HFFc6 (cell line): ENCODE measurements at regions not wholly inside any gene's neighbourhood (a gene's known extent, or its start where the extent isn't known, plus 50 kb on each side); places are given as distances from the start of the nearest gene placed in this dataset.
"Not testable (repeated sequence)": the region's sequence is repeated elsewhere in the genome, so short reads cannot be mapped to it uniquely, and the experiment has no call there.

Experiments used
- DNase-seq: peaks from one replicate; pipeline ENCODE4 v3.0.0-alpha.2; 2018
- H3K27ac Mint-ChIP-seq: 2 replicates; pipeline ENCODE4 v1.8.0; 2020; ENCODE audit warnings: mild to moderate bottlenecking, mixed read lengths
- H3K27me3 Mint-ChIP-seq: 2 replicates; pipeline ENCODE4 v1.8.0; 2021; ENCODE audit warnings: mild to moderate bottlenecking, moderate library complexity, mixed read lengths; ENCODE audit not compliant: insufficient read depth
- H3K36me3 Mint-ChIP-seq: 2 replicates; pipeline ENCODE4 v1.8.0; 2021; ENCODE audit warnings: low read depth, mixed read lengths
- H3K4me1 Mint-ChIP-seq: 2 replicates; pipeline ENCODE4 v1.8.0; 2020; ENCODE audit warnings: low read depth, mixed read lengths
- H3K4me3 Mint-ChIP-seq: 2 replicates; pipeline ENCODE4 v1.8.0; 2020; ENCODE audit warnings: mild to moderate bottlenecking, moderate library complexity, mixed read lengths
- H3K9me3 Mint-ChIP-seq: 2 replicates; pipeline ENCODE4 v1.8.0; 2020; ENCODE audit warnings: mild to moderate bottlenecking, mixed read lengths
- TF ChIP-seq, protein P1 (sequence below): fragments of 200-600 bp; sonication (generic); IDR thresholded peaks from 2 replicates; pipeline ENCODE4 v1.5.0; 2021; ENCODE audit warnings: antibody characterized with exemption, mild to moderate bottlenecking

GRCh38 chr3:72657666-72658065, 190.6 kb downstream of the SHQ1 start:
- Mint-ChIP-seq H3K9me3 (no peaks in the 10 kb centered on the region), H3K4me1 (peaks cover 11% of the 10 kb centered on the region), H3K36me3 (no peaks in the 10 kb centered on the region), H3K4me3 (no peak overlapping the region), H3K27ac (no peak overlapping the region), H3K27me3 (peaks cover 9% of the 10 kb centered on the region)
- DNase-seq, result no peak
- TF ChIP-seq, protein P1, sequence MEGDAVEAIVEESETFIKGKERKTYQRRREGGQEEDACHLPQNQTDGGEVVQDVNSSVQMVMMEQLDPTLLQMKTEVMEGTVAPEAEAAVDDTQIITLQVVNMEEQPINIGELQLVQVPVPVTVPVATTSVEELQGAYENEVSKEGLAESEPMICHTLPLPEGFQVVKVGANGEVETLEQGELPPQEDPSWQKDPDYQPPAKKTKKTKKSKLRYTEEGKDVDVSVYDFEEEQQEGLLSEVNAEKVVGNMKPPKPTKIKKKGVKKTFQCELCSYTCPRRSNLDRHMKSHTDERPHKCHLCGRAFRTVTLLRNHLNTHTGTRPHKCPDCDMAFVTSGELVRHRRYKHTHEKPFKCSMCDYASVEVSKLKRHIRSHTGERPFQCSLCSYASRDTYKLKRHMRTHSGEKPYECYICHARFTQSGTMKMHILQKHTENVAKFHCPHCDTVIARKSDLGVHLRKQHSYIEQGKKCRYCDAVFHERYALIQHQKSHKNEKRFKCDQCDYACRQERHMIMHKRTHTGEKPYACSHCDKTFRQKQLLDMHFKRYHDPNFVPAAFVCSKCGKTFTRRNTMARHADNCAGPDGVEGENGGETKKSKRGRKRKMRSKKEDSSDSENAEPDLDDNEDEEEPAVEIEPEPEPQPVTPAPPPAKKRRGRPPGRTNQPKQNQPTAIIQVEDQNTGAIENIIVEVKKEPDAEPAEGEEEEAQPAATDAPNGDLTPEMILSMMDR, result no peak

GRCh38 chr3:72655723-72656122, 192.5 kb downstream of the SHQ1 start:
- peaks cover 3% of the 10 kb centered on the region for H3K4me1 Mint-ChIP-seq
- peaks cover 18% of the 10 kb centered on the region for H3K27me3 Mint-ChIP-seq
- DNase-seq, result no peak
- TF ChIP-seq, protein P1, result peak; percentile 49
- no peaks in the 10 kb centered on the region for H3K36me3 Mint-ChIP-seq
- H3K27ac Mint-ChIP-seq, result no peak overlapping the region
- H3K9me3 Mint-ChIP-seq, result no peaks in the 10 kb centered on the region
- no peak overlapping the region for H3K4me3 Mint-ChIP-seq

DNA sequence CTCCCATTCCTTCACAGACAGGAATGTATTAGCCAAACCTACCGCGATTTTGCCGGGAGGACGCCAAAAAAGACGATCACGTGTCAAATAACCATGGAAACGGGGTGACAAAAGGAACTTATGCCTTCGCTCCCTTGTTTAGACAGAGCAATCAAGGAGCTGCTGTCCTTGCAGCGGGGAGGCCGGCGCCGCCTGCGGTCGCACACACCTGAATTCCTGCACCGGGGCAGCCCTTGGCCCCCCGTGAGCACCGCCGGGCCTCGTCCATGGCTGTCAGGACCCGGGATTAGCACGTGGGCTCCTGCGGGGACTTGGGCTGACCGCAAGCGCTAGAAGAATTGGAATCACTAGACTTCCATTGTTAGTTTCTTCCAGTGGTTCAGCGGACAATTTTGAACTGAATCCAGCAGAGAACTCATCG, 193.1 kb downstream of the SHQ1 start:
- no peak overlapping the region for H3K4me3 Mint-ChIP-seq
- no peak overlapping the region for H3K27ac Mint-ChIP-seq
- peaks cover 20% of the 10 kb centered on the region for H3K27me3 Mint-ChIP-seq
- H3K36me3 Mint-ChIP-seq, result no peaks in the 10 kb centered on the region
- no peaks in the 10 kb centered on the region for H3K9me3 Mint-ChIP-seq
- no peaks in the 10 kb centered on the region for H3K4me1 Mint-ChIP-seq
- TF ChIP-seq, protein P1, result no peak
- no peak for DNase-seq

DNA sequence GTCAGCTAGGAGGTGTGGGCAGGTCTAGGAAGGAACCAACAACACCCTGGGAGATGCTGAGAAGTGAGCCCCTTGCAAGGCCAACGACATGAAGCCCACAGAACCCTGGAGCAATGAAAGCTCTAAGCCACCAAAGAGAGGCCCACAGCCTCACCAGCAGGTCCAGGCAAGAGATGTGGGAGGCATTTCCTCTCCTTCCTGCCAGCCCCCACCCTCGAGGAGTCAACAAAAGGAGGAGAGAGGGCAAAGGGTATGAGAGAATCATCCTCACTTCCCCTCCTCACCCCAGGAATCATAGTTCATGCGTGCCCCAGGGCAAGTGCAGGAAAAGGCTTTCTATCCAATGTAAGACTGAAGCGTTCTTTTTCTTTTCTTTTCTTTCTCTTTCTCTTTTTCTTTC, 195.8 kb downstream of the SHQ1 start:
- Mint-ChIP-seq H3K4me1 (no peaks in the 10 kb centered on the region), H3K36me3 (no peaks in the 10 kb centered on the region), H3K9me3 (no peaks in the 10 kb centered on the region), H3K27me3 (peaks cover 33% of the 10 kb centered on the region), H3K27ac (no peak overlapping the region), H3K4me3 (no peak overlapping the region)
- no peak for DNase-seq
- TF ChIP-seq, protein P1, result no peak

- TF ChIP-seq, protein P1, result no peak
- H3K9me3 Mint-ChIP-seq, result no peaks in the 10 kb centered on the region
- H3K27me3 Mint-ChIP-seq, result peaks cover 28% of the 10 kb centered on the region
- DNase-seq, result no peak
- no peak overlapping the region for H3K27ac Mint-ChIP-seq
- no peaks in the 10 kb centered on the region for H3K4me1 Mint-ChIP-seq
- H3K4me3 Mint-ChIP-seq, result no peak overlapping the region
- no peaks in the 10 kb centered on the region for H3K36me3 Mint-ChIP-seq
These were observed 196.7 kb downstream of the SHQ1 start for GRCh38 chr3:72651498-72651897.

- Mint-ChIP-seq H3K9me3 (no peaks in the 10 kb centered on the region), H3K4me3 (no peak overlapping the region), H3K36me3 (no peaks in the 10 kb centered on the region), H3K27me3 (peaks cover 29% of the 10 kb centered on the region), H3K4me1 (no peaks in the 10 kb centered on the region), H3K27ac (no peak overlapping the region)
- DNase-seq, result no peak
- TF ChIP-seq, protein P1, result no peak
These were observed 202.0 kb downstream of the SHQ1 start for GRCh38 chr3:72646263-72646662.

DNA sequence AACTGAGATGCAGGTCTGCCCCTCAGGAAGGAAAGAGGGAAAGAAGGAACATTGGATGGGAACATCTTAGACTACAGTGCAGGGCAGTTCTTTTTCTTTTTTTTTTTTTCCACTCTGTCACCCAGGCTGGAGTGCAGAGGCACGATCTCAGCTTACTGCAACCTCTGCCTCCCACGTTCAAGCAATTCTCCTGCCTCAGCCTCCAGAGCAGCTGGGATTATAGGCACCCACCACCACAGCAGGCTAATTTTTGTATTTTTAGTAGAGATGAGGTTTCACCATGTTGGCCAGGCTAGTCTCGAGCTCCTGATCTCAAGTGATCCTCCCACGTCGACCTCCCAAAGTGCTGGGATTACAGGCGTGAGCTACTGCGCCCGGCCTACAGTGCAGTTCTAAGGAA, 204.6 kb downstream of the SHQ1 start:
- H3K27me3 Mint-ChIP-seq, result peaks cover 16% of the 10 kb centered on the region
- not testable (repeated sequence) for H3K36me3 Mint-ChIP-seq

More for the DNA sequence above, 204.6 kb downstream of the SHQ1 start:
- not testable (repeated sequence) for DNase-seq, H3K27ac Mint-ChIP-seq, H3K4me3 Mint-ChIP-seq, H3K9me3 Mint-ChIP-seq, H3K4me1 Mint-ChIP-seq
